HG03103 (cell line): ENCODE measurements at regions not wholly inside any gene's neighbourhood (a gene's known extent, or its start where the extent isn't known, plus 50 kb on each side); places are given as distances from the start of the nearest gene placed in this dataset.

Source experiments
- ATAC-seq: cut with Tn5 transposase; IDR thresholded peaks from one replicate; pipeline ENCODE4 v1.9.1; 2021; ENCODE audit warnings: low read depth; ENCODE audit not compliant: unreplicated experiment

DNA sequence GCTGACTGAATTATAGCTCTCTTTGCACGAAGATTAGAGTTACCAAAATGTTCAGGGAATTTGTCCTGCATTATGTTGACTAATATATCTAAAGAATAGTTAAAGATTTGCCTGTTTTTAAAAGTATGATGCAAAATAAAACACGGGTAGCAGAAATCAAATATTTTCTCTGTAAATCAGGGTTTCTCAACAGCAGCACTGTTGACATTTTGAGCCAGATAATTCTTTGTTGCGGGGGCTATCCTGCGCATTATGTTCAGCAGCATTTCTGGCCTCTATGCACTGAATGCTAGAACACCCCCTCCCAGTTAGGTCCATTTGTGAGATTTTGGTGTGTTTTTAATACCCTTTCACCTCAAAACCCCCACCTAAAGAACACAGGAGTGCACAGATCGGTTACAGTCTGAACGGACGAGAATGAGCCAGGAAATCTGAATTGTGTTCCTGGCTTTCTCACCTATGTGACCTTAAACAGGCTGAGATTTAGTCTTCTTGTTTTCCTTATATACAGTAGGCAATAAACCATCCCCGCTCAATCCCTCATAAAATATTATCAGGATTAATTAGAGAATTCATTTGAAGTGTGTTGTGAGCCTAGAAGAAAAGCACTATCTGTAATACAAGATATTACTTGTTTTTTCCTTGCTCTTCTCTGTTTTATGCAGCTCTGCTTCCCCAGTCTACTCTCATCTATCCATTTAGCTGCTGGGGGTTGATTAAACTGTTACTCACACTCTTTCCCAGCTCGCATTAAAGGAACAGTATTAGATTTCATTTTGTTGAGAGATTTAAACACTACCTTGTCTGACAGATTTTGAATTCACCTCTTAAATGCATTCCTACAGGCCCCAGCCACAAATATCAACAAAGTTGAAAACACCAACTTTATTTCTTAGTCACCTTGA, 247.5 kb upstream of the GOLIM4 start:
- ATAC-seq, result no peak

DNA sequence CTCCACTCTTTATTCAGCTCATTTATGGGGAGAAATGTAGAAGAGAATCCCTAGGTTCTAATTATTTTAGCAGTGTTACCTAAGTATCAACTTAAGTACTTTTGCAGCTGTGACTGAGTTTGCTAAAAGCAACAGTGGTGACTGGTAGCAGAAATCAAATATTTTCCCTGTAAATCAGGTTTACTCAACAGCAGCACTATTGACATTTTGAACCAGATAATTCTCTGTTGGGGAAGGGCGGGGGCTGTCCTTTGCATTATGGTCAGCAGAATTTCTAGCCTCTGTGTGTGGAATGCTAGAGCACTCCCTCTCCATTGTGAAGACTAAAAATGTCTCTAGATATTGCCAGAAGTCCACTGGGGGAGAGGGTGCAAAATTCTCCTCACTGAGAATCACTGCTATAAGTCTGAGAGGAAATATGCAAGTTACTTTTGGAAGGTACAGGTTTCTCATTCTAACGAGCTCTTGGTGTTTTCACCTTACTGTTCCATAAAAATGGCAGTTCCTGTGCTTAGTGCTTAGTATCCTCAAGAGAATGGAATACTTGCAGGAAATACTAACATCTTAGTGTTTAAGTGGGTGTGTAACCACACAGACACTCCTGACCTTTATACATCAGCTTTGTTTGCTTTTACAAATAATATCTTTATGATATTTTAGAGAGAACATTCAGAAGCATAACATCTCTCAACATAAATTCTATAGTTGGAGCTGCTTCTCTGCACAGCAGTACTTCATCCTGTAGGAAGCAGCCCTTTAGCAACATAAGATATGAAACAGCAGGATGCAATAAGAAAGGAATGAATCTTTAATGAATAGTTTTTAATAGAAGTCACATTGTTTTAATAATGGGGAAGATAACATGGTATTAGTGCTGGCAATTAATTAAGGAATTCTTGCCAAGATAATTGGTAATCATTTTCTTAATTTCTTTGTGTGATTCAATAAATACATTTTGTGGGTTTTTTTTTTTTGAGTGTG, 246.5 kb upstream of the GOLIM4 start:
- ATAC-seq, result no peak

DNA sequence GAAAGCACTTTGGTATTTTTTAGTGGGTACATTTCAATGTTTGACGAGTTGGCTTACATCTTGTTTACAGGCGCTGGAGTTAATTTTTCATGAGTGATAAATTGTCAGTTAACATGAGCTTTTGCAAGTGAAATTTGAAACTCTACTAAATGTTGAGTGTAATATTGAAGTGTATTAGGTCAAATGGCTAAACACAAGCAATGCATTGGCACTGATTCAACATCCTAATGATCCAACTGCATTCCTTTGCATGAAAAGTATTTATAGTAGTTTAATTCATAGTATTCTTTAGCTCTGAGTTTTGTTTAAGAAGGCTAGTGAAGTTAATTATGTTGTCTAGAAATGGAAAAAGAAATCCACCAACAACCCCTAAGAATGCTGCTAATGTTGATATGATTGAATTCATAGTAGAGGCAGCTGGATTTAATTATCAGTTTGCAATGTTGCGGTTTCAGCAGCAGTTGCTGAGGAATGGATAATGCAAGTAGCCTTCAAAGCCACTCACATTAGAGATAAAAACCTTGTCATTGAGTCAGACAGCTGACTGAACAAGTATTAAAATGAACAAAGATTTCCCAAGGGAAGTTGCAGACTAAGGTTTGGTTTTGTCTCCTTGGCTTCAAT, 245.6 kb upstream of the GOLIM4 start:
- ATAC-seq, result no peak

DNA sequence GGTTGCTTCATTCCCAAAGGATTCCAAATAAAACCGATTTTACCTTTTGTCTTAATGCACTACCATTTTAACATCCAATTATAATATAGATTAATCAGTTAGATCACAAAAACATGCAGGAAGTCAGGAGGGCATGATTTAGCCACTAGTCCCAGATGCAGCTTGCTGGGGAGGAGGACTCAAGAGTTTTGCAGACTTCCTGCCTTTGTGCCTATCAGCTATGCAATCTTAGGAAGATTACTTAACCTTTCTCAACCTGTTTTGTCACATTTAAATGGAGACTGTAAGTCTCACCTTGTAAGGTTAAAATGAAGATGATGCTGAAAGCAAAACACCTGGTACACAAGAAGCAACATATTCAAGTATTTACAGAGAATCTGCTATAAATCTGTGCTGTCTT, 242.4 kb upstream of the GOLIM4 start:
- ATAC-seq, result no peak

DNA sequence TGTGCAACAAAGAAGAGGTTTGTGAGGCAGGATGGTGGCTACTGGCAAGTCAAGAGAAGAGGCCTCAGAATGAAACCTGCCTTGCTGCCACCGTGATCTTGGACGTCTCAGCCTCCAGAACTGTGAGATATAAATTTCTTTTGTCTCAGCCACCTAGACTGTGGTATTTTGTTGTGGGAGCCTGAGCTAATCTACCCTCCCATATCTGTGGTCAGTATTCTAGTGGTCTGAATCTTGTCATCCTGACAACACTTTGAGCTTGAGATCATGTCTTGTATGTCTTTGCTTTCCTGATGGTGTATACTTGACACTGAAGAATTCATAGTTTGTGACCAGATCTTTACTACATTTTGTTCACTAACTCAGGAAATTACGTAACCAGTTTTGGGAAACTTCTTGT, 240.6 kb upstream of the GOLIM4 start:
- no peak for ATAC-seq

DNA sequence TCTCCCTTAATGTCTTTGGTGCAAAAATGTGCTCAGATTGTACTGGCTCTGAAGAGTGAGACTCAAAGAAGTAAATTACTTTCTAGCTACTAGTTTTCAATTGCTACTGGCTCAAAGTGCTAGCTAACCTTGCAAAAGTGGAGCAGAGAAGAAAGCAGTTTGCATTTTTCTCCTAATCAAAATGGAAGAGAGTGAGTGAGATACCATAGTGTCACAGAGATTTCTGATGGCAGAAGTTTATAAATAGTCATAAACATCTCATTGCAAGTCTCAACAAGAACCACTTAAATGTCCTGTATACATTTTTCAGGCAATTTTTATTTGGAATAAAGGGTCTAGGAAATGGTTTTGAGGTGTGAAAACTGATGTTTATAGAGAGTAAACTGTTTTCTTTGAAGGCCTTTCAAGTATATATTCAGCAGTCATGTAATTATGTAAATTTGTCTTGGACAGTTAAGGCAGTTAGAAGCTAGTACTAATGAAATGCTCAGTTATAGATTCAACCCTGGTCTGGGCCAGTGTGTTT, 237.7 kb upstream of the GOLIM4 start:
- no peak for ATAC-seq

DNA sequence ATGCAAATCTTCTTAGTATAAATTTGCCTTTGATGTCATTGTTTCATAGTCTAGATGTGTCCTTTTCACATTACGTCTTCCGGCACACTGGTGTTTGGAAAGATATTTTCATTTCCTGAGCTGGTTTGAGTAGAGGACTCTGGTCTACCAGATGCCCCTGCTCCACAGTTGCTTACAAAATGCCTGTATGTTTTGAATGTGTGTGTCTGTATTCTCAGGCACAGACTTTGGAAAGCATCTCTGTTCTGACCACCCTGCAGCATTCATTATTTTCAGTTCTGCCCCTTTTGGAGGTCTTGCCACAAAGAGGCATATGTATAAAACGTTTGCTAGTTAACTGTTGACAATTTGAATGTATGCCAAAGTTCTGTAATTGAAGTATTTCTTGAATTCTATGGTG, 236.0 kb upstream of the GOLIM4 start:
- ATAC-seq, result no peak

DNA sequence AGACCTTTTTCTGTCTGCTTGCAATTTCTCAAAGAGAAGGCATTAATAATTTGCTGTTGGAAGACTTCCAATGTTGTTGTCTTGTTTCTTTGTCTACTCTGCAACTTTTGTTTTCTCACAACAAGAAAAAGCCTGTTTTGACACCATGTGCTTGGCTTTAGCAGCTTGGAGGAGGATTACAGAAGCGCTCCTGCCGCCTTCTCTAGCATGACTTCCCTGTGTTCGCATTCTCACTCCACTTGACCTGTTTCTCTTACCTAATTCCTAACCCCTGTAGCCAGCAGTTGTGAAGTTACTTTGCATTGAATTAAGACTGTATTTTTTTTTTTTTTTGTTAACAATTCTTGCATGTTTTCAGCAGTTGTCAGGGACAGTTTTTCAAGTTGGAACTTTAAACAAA, 235.3 kb upstream of the GOLIM4 start:
- ATAC-seq, result no peak

DNA sequence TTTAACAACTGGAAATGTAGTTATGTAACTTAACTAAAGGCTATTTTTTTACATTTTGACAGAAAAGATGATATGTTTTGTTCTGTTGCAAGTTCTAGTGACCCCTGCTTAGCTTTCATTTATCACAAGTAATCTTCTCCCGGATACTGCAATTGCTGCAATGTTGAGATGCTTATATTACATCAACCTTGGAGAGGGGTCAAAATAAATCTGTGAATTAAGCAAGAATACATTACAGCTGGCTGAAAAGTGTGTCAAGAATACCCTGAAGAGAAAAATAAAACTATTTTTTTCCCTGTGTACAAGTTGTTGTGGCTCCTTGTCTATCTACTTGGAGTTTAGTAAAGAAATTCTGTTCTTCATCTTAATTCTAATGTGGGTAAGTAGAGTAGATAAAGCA, 232.1 kb upstream of the GOLIM4 start:
- no peak for ATAC-seq

DNA sequence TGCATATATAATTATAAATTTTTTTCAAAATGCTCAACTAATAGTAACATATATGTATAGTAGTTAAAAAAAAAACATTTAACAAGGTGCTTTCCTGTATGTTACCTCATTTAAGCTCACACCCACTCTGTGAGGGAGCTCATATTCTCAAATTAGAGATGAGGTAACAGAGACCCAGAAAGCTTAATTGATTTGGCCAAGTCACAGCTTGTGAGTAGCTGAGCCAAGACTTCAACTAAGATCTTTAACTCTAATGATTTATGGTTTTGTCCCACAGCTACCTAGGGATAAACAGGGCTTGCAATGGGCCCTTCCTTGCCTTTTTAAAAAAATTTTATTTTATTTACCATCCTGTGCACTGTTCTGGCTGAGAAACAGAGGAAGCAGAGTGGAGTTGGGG, 230.0 kb upstream of the GOLIM4 start:
- no peak for ATAC-seq

DNA sequence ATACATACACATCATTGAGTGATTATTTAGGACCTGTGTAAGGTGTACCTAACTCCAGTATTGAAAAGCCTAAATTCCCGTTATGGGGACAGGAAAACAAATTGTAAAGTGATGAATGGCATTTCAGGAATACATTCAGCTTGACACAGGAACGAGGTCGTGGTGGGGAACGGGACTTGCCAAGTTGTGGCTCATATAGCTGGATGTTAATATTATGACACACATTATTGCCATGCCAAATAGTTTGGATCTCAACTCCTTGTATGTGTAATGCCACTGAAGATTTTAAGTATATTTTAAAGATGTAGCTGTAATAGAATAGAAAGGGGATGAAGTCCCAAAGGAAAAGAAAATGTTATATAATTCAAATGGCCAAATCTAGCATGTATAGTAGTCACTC, 227.2 kb upstream of the GOLIM4 start:
- ATAC-seq, result no peak

DNA sequence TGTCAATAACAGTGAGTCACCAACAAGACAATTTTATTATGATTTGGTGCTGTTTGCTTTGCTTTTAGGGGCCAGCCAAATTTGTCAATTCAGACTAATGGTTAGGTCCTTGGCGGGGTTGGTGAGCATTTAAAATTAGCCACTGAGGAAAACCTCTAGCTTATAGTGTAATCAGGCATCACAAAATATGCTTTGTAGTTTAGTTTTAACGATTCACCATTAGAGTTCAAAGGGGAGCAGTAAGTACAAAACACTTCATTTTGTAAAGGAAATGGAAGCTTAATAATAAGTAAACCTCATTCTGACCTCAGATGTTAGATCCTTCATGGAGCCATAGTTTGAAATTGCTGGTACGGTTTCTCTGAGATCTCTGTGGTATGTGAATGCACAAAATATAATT, 218.4 kb upstream of the GOLIM4 start:
- ATAC-seq, result no peak

DNA sequence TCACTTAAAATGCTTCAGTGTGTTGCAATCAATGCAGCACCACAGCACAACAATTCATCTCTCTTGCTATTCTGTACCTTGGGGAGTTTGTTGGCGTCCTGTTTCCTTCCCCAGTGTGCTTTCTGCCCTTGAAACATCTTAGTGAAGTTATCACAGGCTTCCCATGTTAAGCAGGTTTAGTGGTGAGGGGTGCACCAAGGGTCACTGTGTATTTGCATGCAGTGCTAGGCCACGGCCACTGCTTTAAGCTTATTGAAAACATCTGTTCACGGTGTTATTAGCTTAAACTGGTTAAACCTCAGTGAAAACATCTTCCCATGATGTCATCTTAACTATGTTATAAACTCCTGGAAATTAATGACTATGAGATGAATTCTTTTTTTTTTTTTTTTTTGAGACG, 217.3 kb upstream of the GOLIM4 start:
- ATAC-seq, result no peak

DNA sequence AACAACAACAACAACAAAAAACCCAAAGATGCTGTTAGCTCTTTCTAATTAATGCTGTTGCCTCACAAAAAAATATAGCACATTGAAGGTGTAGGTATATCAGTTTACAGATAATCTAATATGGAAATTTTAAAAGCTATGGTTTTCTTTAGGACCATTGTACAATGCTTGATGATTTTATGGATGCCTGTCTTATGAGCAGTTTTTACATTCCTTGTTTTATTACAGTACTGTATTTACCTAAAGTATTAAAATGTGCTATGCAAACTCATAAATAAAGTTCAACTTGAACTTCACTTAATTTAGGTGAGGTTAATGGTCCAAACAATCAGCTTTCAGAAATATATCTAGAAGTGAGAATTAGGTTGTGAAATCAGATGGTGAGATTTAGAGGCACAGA, 212.2 kb upstream of the GOLIM4 start:
- ATAC-seq, result no peak

DNA sequence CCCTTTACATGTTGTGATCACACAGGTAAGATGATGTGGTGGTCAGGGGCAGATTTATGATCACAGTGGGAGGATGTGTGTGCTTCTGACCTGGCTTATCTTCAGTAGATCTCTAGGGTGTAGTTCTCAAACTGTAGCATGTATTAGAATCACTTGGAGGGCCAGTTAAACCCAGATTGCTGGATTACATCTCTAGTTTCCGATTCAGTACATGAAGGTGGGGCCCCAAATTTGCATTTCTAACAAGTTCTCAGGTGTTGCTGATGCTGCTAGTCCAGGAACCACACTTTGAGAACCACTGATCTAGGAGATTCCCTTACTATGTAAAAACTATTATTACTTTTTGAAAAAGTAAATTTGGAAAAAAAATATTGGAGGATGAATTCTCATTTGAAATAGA, 199.3 kb upstream of the GOLIM4 start:
- ATAC-seq, result no peak

DNA sequence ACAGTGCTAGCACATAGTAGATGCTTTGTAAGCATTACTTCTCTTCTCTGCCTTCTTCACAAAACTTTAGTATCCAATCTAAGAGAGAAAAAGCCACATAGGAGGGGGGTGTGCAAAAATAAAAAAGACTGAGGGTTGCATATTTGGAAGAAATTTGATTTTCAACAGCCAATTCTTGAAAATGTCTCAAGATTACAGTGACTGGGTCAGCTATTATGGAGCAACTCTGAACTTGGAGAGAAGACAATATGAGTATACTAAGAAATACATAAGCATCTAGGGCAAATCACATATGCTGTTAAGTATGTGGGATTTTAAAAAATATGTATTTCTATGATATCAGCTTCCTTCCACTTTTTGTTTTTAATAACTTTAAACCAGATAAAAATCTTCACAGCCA, 196.6 kb upstream of the GOLIM4 start:
- no peak for ATAC-seq

DNA sequence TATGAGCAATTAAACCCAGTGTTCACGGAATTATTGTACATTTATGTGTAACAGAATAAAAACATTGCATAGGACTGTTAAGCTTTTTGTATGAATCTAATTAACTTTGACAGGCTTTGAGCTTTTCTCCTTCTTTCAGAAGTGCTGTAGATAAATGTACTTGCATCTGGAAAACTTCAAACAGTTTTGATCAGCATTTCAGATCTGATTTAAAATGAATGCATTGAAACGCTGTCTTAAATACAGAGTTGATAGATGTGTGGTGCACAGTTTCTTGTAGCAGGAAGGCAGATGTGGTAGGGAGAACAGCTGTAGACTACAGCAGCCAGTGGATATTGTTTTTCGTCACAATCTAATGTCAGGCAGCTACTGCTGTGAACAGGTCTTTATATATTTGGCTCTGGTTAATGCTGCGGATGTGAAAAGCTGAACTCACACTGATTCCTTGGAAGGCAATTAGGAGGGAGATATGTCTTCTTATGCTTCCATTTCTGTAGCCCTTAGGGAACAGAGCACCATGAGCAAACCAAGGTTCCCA, 193.8 kb upstream of the GOLIM4 start:
- no peak for ATAC-seq

DNA sequence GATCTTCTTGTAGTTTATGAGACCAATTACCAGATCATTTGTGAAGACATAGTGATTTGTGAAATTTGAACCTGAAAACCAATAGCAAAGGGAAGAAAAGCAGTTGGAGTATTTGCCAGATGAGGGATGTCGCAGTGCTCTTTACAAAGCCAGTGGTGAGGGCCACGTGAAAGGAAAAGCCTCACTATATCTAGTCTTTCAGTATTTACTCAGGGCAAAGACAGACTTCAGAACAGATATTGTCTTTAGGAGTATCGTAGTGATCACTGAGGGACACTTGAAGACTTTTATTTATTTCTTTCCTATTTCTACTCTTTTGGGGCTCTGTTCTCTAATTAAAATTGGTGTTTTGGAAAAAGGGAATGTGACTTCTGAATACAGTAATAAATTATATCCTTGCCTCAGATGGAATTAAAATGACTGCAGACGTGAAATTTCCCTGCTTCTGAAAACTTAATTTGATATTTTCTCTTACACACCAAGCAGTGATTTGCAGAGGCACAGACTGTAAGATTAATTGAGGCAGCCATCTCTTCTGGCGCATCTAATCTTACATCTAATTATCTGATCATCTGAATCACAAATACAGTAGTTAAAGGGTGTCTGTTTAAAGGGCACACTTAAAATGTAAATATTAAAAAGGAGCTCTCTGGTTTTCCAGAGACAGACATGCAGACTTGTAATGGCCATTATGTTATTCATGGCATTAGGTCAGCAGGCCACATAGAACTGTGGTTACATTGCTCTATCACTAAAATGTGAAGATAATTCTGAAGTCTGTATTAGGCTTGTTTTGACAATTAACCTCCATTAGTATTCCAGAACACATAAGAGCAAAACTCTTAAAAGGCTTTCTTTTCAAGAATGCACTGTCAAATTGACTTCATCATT, 193.0 kb upstream of the GOLIM4 start:
- no peak for ATAC-seq

DNA sequence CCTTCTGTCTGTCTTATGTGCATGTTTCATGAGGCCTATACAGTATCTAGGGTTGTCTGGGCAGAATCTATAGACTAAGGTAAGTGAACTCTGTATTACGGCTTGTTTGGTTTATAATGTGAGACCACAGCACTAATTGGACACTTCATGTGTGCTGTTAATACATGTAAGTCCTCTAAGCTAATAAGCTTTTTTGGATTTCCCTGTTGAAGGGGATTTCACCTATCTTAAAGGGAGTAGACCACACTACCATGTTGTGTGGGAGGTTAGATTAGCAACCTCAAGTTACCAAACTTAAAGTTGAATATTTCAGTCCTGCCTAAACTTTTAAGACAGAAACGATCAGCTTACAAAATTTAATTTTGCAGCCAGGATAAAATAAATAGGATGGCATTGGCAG, 189.8 kb upstream of the GOLIM4 start:
- ATAC-seq, result no peak

DNA sequence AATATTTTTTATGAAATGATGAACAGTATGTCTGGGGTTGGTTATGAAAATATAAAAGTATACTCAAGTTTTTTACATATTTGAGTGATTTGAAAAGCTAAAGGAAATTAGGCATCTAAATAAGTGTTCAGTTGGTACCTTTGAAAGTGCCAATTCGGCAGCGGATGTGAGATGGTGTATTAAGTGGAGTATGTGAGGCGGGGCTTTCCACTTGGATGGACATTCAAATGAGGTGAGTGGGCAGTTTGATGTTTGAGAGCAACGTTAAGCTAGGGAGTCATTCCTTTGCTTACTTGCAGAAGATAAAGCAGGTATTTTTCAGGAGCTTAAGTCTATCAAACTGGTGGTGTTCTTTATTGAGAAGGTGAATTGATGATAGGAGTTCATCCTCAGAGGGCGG, 189.0 kb upstream of the GOLIM4 start:
- ATAC-seq, result no peak
